Mucosa of descending colon (tissue), 3 donors: ENCODE measurements at regions not wholly inside any gene's neighbourhood (a gene's known extent, or its start where the extent isn't known, plus 50 kb on each side); places are given as distances from the start of the nearest gene placed in this dataset.

Experiments
- ATAC-seq: fragments of 200-7000 bp; cut with Tn5 transposase; one replicate; pipeline ENCODE4 v1.9.1; 2020; ENCODE audit warnings: mild to moderate bottlenecking, moderate library complexity
- DNase-seq, 3 donors: peaks; one replicate each; pipeline ENCODE4 v3.0.0-alpha.2; 2020
- H3K36me3 ChIP-seq: fragments of 200-600 bp; one replicate; pipeline ENCODE4 v1.8.0; 2021; ENCODE audit warnings: low read depth, mild to moderate bottlenecking
- H3K4me1 ChIP-seq: fragments of 200-600 bp; one replicate; pipeline ENCODE4 v1.8.0; 2021; ENCODE audit warnings: low read depth, mild to moderate bottlenecking
- H3K4me3 ChIP-seq: fragments of 200-600 bp; one replicate; pipeline ENCODE4 v1.8.0; 2021; ENCODE audit warnings: mild to moderate bottlenecking
- H3K9me3 ChIP-seq: fragments of 200-600 bp; one replicate; pipeline ENCODE4 v1.8.0; 2021; ENCODE audit warnings: mild to moderate bottlenecking
- CTCF ChIP-seq: fragments of 200-600 bp; IDR thresholded peaks from one replicate; pipeline ENCODE4 v1.8.0; 2022; ENCODE audit warnings: antibody characterized with exemption, mild to moderate bottlenecking
- intact Hi-C, 2 donors: fragments of 100-400 bp; cut with DNase I in 1 of 2; cut with micrococcal nuclease in 1 of 2; formaldehyde crosslinking; loops; one replicate each; pipeline versions ENCODE4 v1.11.0 to v1.11.1; 2022; cut with DNase I, micrococcal nuclease
- donor health status: DM: no; HTN: no; CAD: no; lungs with moderate emphysema.
- donor health status: DM: no; HTN: no; CAD: no.
- donor health status: DM: no; HTN: yes; CAD: no.

- H3K36me3 ChIP-seq: no peaks in the 10 kb centered on the region
- H3K4me3 ChIP-seq: no peak overlapping the region
- TF ChIP-seq CTCF: no peak
- H3K9me3 ChIP-seq: no peaks in the 10 kb centered on the region
- no peak for ATAC-seq
- DNase-seq: peak in 1 of 3 donors; percentile 2
- intact Hi-C loops: no loop called here
- H3K4me1 ChIP-seq: no peaks in the 10 kb centered on the region
These were observed 296.1 kb downstream of the TFAP2C start for GRCh38 chr20:56925082-56925830.

GRCh38 chr20:56925831-56926170, 296.7 kb downstream of the TFAP2C start:
- H3K9me3 ChIP-seq: no peaks in the 10 kb centered on the region
- no peak for DNase-seq

GRCh38 chr20:56926501-56926900, 297.4 kb downstream of the TFAP2C start:
- DNase-seq (no peak), ATAC-seq (no peak)
- Histone ChIP-seq H3K36me3 (no peaks in the 10 kb centered on the region), H3K9me3 (no peaks in the 10 kb centered on the region), H3K4me1 (no peaks in the 10 kb centered on the region), H3K4me3 (no peak overlapping the region)
- intact Hi-C loops: no loop called here
- no peak for TF ChIP-seq CTCF

More at GRCh38 chr20:56925831-56926170, 296.7 kb downstream of the TFAP2C start:
- intact Hi-C loops: no loop called here
- Histone ChIP-seq H3K4me1 (no peaks in the 10 kb centered on the region), H3K4me3 (no peak overlapping the region), H3K36me3 (no peaks in the 10 kb centered on the region)
- no peak for ATAC-seq
- no peak for TF ChIP-seq CTCF

- H3K36me3 ChIP-seq: no peaks in the 10 kb centered on the region
- H3K4me3 ChIP-seq: no peak overlapping the region
- H3K9me3 ChIP-seq: no peaks in the 10 kb centered on the region
- H3K4me1 ChIP-seq: no peaks in the 10 kb centered on the region
- no peak for ATAC-seq
- TF ChIP-seq CTCF: no peak
- intact Hi-C loops: no loop called here
- no peak for DNase-seq
These were observed 298.0 kb downstream of the TFAP2C start for GRCh38 chr20:56927127-56927526.

DNA sequence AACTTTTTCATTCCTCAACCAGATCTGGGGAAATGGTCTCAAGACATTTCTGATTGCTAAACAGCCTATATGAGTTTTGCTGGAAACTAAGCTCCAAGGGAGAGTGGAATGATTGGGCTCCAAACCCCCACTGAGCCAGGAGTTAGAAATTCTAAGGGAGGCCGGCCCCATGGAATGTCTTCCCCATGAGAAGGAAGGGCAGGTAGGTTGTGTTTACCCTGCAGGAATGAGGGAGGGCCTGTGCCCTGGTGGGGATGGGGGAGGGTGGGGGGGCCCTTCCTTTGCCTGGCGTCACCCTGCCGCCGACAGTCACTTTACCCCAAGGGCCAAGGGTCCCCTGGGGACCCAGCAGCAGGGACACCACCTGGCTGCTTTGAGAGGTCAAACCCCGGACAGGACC, 298.9 kb downstream of the TFAP2C start:
- DNase-seq (no peak), ATAC-seq (no peak)
- H3K36me3 ChIP-seq: no peaks in the 10 kb centered on the region
- H3K9me3 ChIP-seq: no peaks in the 10 kb centered on the region
- no peak overlapping the region for H3K4me3 ChIP-seq
- no peaks in the 10 kb centered on the region for H3K4me1 ChIP-seq
- no peak for TF ChIP-seq CTCF
- intact Hi-C loops: no loop called here

DNA sequence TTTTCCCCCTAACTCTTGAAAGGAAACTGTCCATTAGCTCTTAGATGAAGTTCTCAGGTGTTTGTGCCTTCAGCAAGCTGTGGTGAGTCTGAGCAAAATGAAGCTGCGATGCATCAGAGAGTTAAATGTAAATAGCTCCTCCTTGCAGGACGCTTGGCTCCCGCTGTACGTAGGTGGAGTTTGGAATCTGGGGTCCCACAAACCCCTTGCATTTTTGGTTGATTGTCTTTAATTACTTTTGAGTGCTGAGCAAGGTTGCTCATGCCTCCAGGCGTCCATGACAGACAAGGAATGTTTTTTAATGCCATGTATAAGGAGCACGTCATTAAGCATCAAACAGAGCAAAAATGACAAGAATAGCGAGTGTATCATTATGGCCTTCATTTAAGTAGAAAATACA, 300.5 kb downstream of the TFAP2C start:
- intact Hi-C loops: no loop called here
- H3K9me3 ChIP-seq: no peaks in the 10 kb centered on the region
- no peak overlapping the region for H3K4me3 ChIP-seq
- ATAC-seq: no peak
- TF ChIP-seq CTCF: no peak
- H3K36me3 ChIP-seq: no peaks in the 10 kb centered on the region
- no peak for DNase-seq
- no peaks in the 10 kb centered on the region for H3K4me1 ChIP-seq
